Left ventricle myocardium inferior (tissue), 1 donor: ENCODE measurements at regions not wholly inside any gene's neighbourhood (a gene's known extent, or its start where the extent isn't known, plus 50 kb on each side); places are given as distances from the start of the nearest gene placed in this dataset.
"Not testable (repeated sequence)": the region's sequence is repeated elsewhere in the genome, so short reads cannot be mapped to it uniquely, and the experiment has no call there.

ENCODE experiments used
- DNase-seq: peaks from one replicate; pipeline ENCODE4 v3.0.0-alpha.2; 2020
- H3K27ac ChIP-seq: fragments of 200-600 bp; replicated peaks from 2 replicates; pipeline ENCODE4 v1.8.0; 2021
- H3K27me3 ChIP-seq: fragments of 200-600 bp; 2 replicates; pipeline ENCODE4 v1.8.0; 2021; ENCODE audit warnings: low read depth
- H3K36me3 ChIP-seq: fragments of 200-600 bp; 2 replicates; pipeline ENCODE4 v1.8.0; 2021
- H3K4me1 ChIP-seq: fragments of 200-600 bp; 2 replicates; pipeline ENCODE4 v1.8.0; 2021
- H3K4me3 ChIP-seq: fragments of 200-600 bp; 2 replicates; pipeline ENCODE4 v1.8.0; 2021; ENCODE audit warnings: mild to moderate bottlenecking, moderate library complexity
- H3K9me3 ChIP-seq: fragments of 200-600 bp; replicated peaks from 2 replicates; pipeline ENCODE4 v1.8.0; 2021
- intact Hi-C: fragments of 100-400 bp; cut with micrococcal nuclease; formaldehyde crosslinking; loops from one replicate; pipeline ENCODE4 v1.11.0; 2022
- TF ChIP-seq, protein P1 (sequence below): fragments of 200-600 bp; IDR thresholded peaks from 2 replicates; pipeline ENCODE4 v1.8.0; 2021; ENCODE audit warnings: antibody characterized with exemption, mild to moderate bottlenecking, borderline replicate concordance
- donor health status: DM: no; HTN: yes; CAD: no; lungs with severe emphysema.

DNA sequence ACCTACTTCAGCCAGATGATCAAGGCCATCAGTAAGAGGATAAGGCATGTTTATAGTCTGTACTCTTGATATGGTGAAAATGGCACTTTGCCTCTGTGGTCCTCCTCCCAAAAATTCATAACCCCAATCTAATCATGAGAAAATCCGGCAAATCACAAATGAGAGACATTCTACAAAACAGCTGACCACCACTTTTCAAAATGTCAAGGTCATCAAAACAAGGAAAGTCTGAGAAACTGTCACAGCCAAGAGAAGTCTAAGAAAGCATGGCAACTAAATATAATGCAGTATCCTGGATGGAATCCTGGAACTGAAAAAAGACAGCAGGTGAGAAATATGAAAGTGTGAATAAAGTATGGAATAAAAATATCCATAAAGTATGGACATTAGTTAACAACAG is 226.6 kb upstream of the INTU start:
- TF ChIP-seq, protein P1, sequence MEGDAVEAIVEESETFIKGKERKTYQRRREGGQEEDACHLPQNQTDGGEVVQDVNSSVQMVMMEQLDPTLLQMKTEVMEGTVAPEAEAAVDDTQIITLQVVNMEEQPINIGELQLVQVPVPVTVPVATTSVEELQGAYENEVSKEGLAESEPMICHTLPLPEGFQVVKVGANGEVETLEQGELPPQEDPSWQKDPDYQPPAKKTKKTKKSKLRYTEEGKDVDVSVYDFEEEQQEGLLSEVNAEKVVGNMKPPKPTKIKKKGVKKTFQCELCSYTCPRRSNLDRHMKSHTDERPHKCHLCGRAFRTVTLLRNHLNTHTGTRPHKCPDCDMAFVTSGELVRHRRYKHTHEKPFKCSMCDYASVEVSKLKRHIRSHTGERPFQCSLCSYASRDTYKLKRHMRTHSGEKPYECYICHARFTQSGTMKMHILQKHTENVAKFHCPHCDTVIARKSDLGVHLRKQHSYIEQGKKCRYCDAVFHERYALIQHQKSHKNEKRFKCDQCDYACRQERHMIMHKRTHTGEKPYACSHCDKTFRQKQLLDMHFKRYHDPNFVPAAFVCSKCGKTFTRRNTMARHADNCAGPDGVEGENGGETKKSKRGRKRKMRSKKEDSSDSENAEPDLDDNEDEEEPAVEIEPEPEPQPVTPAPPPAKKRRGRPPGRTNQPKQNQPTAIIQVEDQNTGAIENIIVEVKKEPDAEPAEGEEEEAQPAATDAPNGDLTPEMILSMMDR: no peak
- Histone ChIP-seq H3K27ac (no peak overlapping the region), H3K27me3 (no peaks in the 10 kb centered on the region), H3K36me3 (no peaks in the 10 kb centered on the region), H3K4me3 (no peak overlapping the region), H3K4me1 (no peaks in the 10 kb centered on the region), H3K9me3 (peaks cover 19% of the 10 kb centered on the region)
- no peak for DNase-seq
- intact Hi-C loops: no loop called here

DNA sequence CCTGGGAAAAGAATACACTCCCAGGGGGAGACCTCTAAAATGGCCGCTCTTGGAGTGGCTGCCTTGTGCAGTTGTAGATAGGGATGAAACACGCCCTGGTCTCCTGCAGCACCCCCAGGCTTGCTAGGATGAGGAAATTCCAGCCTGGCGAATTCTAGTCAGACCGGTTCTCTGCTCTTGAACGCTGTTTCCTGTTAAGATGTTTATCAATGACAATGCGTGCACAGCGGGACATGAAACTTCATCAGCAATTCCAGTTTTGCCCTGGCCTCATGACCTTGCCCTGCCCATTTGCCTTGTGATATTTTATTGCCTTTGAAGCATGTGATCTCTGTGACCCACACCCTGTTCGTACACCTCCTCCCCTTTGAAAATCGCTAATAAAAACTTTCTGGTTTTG is 225.2 kb upstream of the INTU start:
- H3K4me3 ChIP-seq, H3K27me3 ChIP-seq, DNase-seq, H3K4me1 ChIP-seq, H3K36me3 ChIP-seq, intact Hi-C loops, H3K27ac ChIP-seq: not testable (repeated sequence)
- peaks cover 19% of the 10 kb centered on the region for H3K9me3 ChIP-seq

DNA sequence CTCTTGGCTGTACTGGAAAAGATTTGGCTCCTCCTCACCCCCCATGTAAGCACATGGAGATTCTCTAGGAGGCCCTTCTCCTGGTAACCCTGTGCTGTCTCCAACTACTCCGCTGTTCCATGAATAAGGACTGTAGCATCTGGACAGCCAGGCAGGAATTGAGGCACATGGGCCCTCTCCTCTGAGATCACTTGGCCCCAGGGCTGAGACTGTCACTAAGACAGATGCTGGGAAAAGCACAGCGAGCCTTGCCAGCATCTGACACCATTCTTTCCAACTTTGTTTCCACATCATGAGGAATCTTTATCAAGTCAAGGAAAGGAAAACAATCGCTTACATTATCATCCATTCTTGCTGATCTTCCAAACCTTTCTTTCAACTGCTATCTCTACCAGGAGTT is 222.6 kb upstream of the INTU start:
- H3K9me3 ChIP-seq: peaks cover 19% of the 10 kb centered on the region
- H3K4me3 ChIP-seq: no peak overlapping the region
- H3K27me3 ChIP-seq: no peaks in the 10 kb centered on the region
- H3K4me1 ChIP-seq: no peaks in the 10 kb centered on the region
- DNase-seq: no peak
- intact Hi-C loops: no loop called here
- no peak overlapping the region for H3K27ac ChIP-seq
- TF ChIP-seq, protein P1: no peak
- no peaks in the 10 kb centered on the region for H3K36me3 ChIP-seq

DNA sequence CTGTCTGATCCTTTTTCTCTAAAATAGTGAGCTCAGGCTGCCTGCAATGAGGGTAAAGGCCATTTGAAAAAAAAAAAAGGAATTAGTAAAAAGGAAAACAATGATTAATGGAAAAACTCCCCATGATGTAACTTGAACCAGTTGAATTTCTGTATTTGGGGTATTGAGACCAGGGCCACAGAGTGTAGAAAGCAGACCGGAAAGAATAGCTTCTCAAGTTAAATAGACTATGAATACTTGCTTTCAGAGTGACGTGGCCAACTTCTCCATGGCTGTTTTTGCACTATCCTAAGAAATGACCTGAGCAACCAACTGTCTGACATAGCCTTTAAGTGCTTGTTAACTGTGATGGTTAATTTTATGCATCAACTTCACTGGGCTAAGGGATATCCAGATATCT is 222.1 kb upstream of the INTU start:
- no peaks in the 10 kb centered on the region for H3K36me3 ChIP-seq
- H3K4me3 ChIP-seq: no peak overlapping the region
- no peaks in the 10 kb centered on the region for H3K27me3 ChIP-seq
- TF ChIP-seq, protein P1: no peak
- no peak for DNase-seq
- no peaks in the 10 kb centered on the region for H3K4me1 ChIP-seq
- no peak overlapping the region for H3K27ac ChIP-seq
- H3K9me3 ChIP-seq: peaks cover 19% of the 10 kb centered on the region
- intact Hi-C loops: no loop called here

DNA sequence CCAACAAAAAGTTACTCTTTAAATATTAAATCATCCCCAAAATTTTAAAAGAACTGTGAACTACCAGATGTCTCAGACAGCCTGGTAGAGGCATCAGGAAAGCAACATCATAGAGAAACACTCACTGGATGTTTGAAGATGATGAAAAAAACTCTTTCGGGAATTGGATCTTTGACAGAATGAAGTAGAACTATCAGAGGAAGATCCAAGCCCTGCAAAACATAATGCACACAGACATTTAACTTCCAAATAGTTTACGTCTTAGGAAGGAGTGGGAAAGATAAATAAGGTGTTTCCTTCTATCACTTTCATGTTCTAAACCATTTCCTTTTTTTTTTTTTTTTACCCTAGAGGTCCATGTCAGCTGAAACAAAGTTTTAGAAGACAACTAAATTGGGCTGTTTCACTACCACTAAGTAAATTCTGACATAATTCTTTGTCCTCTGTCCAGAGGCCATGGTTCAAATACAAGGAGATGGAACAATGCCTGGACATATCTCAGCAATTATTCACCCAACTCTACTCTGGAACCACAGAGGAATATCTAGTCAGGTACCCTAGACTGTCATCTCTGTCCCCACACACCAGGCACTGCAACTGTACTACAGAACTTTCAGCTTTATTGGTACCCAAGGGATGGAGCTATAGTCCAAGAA is 217.7 kb upstream of the INTU start:
- no peak for DNase-seq
- intact Hi-C loops: no loop called here
- Histone ChIP-seq H3K4me1 (no peaks in the 10 kb centered on the region), H3K4me3 (no peak overlapping the region), H3K27me3 (no peaks in the 10 kb centered on the region), H3K27ac (no peak overlapping the region), H3K9me3 (no peaks in the 10 kb centered on the region), H3K36me3 (no peaks in the 10 kb centered on the region)
- TF ChIP-seq, protein P1: no peak

DNA sequence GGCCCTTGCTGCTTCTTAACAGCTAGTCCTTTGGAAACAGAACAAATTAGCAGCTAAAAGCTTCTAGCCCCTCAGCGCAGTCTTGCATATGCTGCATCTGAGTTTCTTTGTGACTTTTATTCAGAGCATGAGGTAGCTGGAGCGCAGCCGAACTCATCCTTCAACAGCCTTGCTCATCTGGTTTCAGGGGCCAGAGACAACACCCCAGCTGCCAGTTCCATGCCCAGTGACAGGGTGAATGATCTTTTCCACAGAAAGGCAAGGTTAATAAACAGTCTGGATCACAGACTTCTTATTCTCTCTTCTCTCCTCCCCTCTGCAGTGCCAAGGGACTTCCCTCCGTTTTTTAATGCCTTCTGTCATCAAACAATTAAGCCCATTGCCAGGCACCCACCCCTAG is 216.6 kb upstream of the INTU start:
- no peak for DNase-seq
- intact Hi-C loops: no loop called here
- H3K4me1 ChIP-seq: no peaks in the 10 kb centered on the region

More for the DNA sequence above, 216.6 kb upstream of the INTU start:
- no peak overlapping the region for H3K27ac ChIP-seq
- H3K36me3 ChIP-seq: no peaks in the 10 kb centered on the region
- no peaks in the 10 kb centered on the region for H3K27me3 ChIP-seq
- no peak overlapping the region for H3K4me3 ChIP-seq
- TF ChIP-seq, protein P1: no peak
- no peaks in the 10 kb centered on the region for H3K9me3 ChIP-seq
